K562 (cell line): ENCODE measurements at regions not wholly inside any gene's neighbourhood (a gene's known extent, or its start where the extent isn't known, plus 50 kb on each side); places are given as distances from the start of the nearest gene placed in this dataset.

Source experiments
- ATAC-seq: fragments of 200-7000 bp; cut with Tn5 transposase; 3 replicates; pipeline ENCODE4 v1.9.1; 2020; ENCODE audit warnings: moderate library complexity
- BruUV-seq: library from RNA; stranded (reverse); fragments of 400-500 nt; replicated peaks from 2 replicates; lab custom pipeline; 2021; lab: Mats Ljungman, UMichigan
- CTCF ChIA-PET: fragments of 300-600 bp; formaldehyde crosslinking; extraction: SDS; loops from one replicate; lab custom pipeline; 2021; ENCODE audit warnings: low intra/inter-chr PET ratio; lab: Yijun Ruan, JAX
- POLR2A ChIA-PET: fragments of 300-600, 350-650 bp; sonication (Branson Sonifier 250); formaldehyde crosslinking; extraction: SDS; loops from one replicate; lab custom pipeline; 2021; ENCODE audit warnings: antibody characterized with exemption, inconsistent platforms; lab: Yijun Ruan, JAX
- DNase-seq, 4 experiments: peaks; one replicate each; pipeline versions ENCODE4 v3.0.0 to v3.0.0-alpha.2; 2011 to 2018; ENCODE audit warnings: low spot score in 3 of 4, mixed read lengths in 3 of 4; ENCODE audit errors: extremely low read depth in 1 of 4
- FAIRE-seq: peaks from 2 replicates; lab custom pipeline; 2011; peaks lifted over from hg19 to GRCh38; lab: Jason Lieb, UNC
- H2AFZ ChIP-seq: 2 replicates; pipeline ENCODE4 v1.6.0; 2011; ENCODE audit warnings: low read depth, low read length, control low read depth, inconsistent platforms
- H3K27ac ChIP-seq: fragments of 200-600 bp; 3 replicates; pipeline ENCODE4 v1.8.0; 2011; ENCODE audit warnings: low read depth, mild to moderate bottlenecking, control low read depth, inconsistent platforms, low read length, moderate library complexity, mixed read lengths; ENCODE audit errors: extremely low read depth
- H3K27me3 ChIP-seq, 2 experiments: fragments of 300-600 bp in 1 of 2; 2 replicates in 1 of 2; 3 replicates in 1 of 2; pipeline versions ENCODE4 v1.6.0 to v1.8.0; 2011; ENCODE audit warnings: inconsistent platforms in 2 of 2, low read length in 2 of 2, mild to moderate bottlenecking in 1 of 2, mixed read lengths in 1 of 2, moderate library complexity in 1 of 2; ENCODE audit not compliant: control insufficient read depth in 2 of 2, insufficient read depth in 2 of 2
- H3K36me3 ChIP-seq: fragments of 300-600 bp; 3 replicates; pipeline ENCODE4 v1.8.0; 2011; ENCODE audit warnings: mild to moderate bottlenecking, low read length, inconsistent platforms; ENCODE audit not compliant: control insufficient read depth, insufficient read depth
- H3K4me1 ChIP-seq, 2 experiments: fragments of 200-600 bp in 1 of 2; replicated peaks in 1 of 2; 2 replicates in 1 of 2; 3 replicates in 1 of 2; pipeline versions ENCODE4 v1.5.1 to v1.8.0; 2011; ENCODE audit warnings: inconsistent platforms in 2 of 2, low read length in 2 of 2, mild to moderate bottlenecking in 1 of 2, mixed read lengths in 1 of 2, moderate library complexity in 1 of 2; ENCODE audit not compliant: control insufficient read depth in 2 of 2, insufficient read depth in 2 of 2
- H3K4me2 ChIP-seq: 2 replicates; pipeline ENCODE4 v1.6.1; 2011; ENCODE audit warnings: low read length, control low read depth, inconsistent platforms, mixed read lengths; ENCODE audit not compliant: insufficient read depth
- H3K4me3 ChIP-seq: fragments of 200-600 bp; sonication (generic), shearing (Covaris generic); 2 replicates; pipeline ENCODE4 v1.5.1; 2016; ENCODE audit warnings: control low read depth, inconsistent platforms
- H3K79me2 ChIP-seq: fragments of 200-600 bp; 3 replicates; pipeline ENCODE4 v1.8.0; 2011; ENCODE audit warnings: low read length, inconsistent platforms; ENCODE audit not compliant: control insufficient read depth, insufficient read depth
- H3K9ac ChIP-seq, 2 experiments: 2 replicates each; pipeline versions ENCODE4 v1.6.0 to v1.6.1; 2011; ENCODE audit warnings: low read depth in 2 of 2, low read length in 2 of 2, control low read depth in 1 of 2, inconsistent platforms in 1 of 2, mild to moderate bottlenecking in 1 of 2, mixed read lengths in 1 of 2; ENCODE audit not compliant: insufficient read depth in 1 of 2
- H3K9me1 ChIP-seq: one replicate; pipeline ENCODE4 v1.6.0; 2011; ENCODE audit warnings: inconsistent platforms, mild to moderate bottlenecking, low read length, moderate library complexity; ENCODE audit not compliant: control insufficient read depth, insufficient read depth
- H3K9me3 ChIP-seq: replicated peaks from 2 replicates; pipeline ENCODE4 v1.5.1; 2011; ENCODE audit warnings: low read depth, low read length, inconsistent platforms; ENCODE audit not compliant: control insufficient read depth, insufficient read depth
- H4K20me1 ChIP-seq: replicated peaks from 2 replicates; pipeline ENCODE4 v1.6.1; 2011; ENCODE audit warnings: low read length, inconsistent platforms, mixed read lengths; ENCODE audit not compliant: control insufficient read depth, insufficient read depth
- EGR1 ChIP-seq: fragments of 450-650 bp; conservative IDR thresholded peaks from 2 replicates; pipeline ENCODE4 v1.6.1; 2017; ENCODE audit warnings: mild to moderate bottlenecking
- EZH2 ChIP-seq: IDR thresholded peaks from 2 replicates; pipeline ENCODE4 v1.6.1; 2012; ENCODE audit warnings: low read depth, mild to moderate bottlenecking, inconsistent platforms, low read length, borderline replicate concordance
- ZNF143 ChIP-seq: sonication (generic); formaldehyde crosslinking; IDR thresholded peaks from 2 replicates; pipeline ENCODE4 v1.9.0; 2022; ENCODE audit warnings: mild to moderate bottlenecking, missing genetic modification reagents
- WGBS: fragments of 100-300 bp; shearing (Covaris generic); methylation state at CpG from one replicate; pipeline ENCODE4 v1.1.6; 2016; ENCODE audit warnings: low coverage, mixed read lengths; ENCODE audit not compliant: insufficient coverage; ENCODE audit errors: missing lambda C conversion rate; 5-methylcytosine and 5-hydroxymethylcytosine counted together
- in situ Hi-C: fragments of 300-500 bp; cut with MboI; formaldehyde crosslinking; loops from 4 replicates; pipeline ENCODE4 v1.15.0; 2018; ENCODE audit warnings: inconsistent platforms, mixed read lengths
- intact Hi-C: fragments of 100-400 bp; cut with micrococcal nuclease; formaldehyde crosslinking; loops from 2 replicates; pipeline ENCODE4 v1.14.2; 2022
- TF ChIP-seq, protein P1 (sequence below): sonication (generic); formaldehyde crosslinking; IDR thresholded peaks from 2 replicates; pipeline ENCODE4 v1.8.1; 2023; ENCODE audit warnings: mild to moderate bottlenecking, missing genetic modification reagents

DNA sequence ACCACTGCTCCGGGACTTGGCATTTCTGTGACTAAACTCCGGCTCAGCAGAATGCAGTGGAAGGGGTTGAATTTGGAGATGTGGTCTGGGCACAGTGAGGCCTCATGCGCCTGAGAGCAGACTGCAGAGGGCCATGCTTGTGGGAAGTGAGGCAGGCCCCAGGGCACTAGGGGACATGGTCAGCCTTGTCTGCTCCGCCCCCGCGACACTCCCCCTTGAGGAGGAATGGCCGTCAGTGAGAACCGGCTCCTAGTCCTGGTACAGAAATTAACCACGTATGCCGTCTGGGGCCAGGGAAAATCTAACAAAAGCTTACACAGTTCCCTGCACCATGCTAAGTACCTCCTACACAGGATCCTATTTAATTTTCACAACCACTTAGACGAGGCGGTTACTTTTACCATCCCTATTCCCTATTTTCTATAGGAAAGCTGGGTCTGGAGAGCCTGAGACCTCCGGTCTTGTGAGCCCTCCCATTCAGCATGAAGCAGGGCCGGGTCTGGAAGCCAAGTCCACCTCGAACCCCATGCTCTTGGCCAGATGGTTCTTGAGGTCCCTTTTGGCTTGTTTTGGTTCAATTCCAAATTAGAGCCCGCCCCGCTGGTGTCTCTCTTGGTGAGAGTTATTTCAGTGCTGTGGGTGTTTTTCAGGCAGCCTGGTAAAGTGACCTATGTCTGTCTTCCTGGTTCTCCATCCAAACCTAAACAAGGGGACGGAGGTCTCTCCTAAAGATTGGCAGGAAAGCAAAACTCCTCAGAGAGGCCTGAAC is 87.7 kb upstream of the PITRM1 start:
- peaks cover 40 to 71% of the 10 kb centered on the region in 2 experiments for H3K27me3 ChIP-seq
- in situ Hi-C loops, result no loop called here
- no peak overlapping the region for H3K4me2 ChIP-seq
- no TSS peak for BruUV-seq
- ATAC-seq (peak; percentile 70), DNase-seq (peak in 2 of 4 experiments; percentile 10 to 22), FAIRE-seq (no peak)
- no peaks in the 10 kb centered on the region for H3K36me3 ChIP-seq
- TF ChIP-seq EGR1, result peak; percentile 30; the same call in 1 of the 2 replicates
- TF ChIP-seq EZH2, result 0 out of 2 replicates have a peak, but pooled peaks have one; percentile 26
- TF ChIP-seq, protein P1, sequence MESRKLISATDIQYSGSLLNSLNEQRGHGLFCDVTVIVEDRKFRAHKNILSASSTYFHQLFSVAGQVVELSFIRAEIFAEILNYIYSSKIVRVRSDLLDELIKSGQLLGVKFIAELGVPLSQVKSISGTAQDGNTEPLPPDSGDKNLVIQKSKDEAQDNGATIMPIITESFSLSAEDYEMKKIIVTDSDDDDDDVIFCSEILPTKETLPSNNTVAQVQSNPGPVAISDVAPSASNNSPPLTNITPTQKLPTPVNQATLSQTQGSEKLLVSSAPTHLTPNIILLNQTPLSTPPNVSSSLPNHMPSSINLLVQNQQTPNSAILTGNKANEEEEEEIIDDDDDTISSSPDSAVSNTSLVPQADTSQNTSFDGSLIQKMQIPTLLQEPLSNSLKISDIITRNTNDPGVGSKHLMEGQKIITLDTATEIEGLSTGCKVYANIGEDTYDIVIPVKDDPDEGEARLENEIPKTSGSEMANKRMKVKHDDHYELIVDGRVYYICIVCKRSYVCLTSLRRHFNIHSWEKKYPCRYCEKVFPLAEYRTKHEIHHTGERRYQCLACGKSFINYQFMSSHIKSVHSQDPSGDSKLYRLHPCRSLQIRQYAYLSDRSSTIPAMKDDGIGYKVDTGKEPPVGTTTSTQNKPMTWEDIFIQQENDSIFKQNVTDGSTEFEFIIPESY, result no peak
- TF ChIP-seq ZNF143 (CRISPR knock-in tag), result no peak
- H3K9ac ChIP-seq, result no peak overlapping the region
- intact Hi-C loops, result no loop called here
- POLR2A ChIA-PET, result no interaction called here
- 3% methylated on average over 18 of the region's 18 CpGs for WGBS
- no peaks in the 10 kb centered on the region for H3K9me3 ChIP-seq
- CTCF ChIA-PET, result no interaction called here
- H3K4me1 ChIP-seq, result no peaks in the 10 kb centered on the region; a peak in 1 of 5 replicates
- H2AFZ ChIP-seq, result no peak overlapping the region
- H4K20me1 ChIP-seq, result no peaks in the 10 kb centered on the region
- H3K9me1 ChIP-seq, result no peaks in the 10 kb centered on the region
- H3K27ac ChIP-seq, result no peak overlapping the region
- no peak overlapping the region for H3K4me3 ChIP-seq
- H3K79me2 ChIP-seq, result no peaks in the 10 kb centered on the region
